ENCODE measurements at regions not wholly inside any gene's neighbourhood (a gene's known extent, or its start where the extent isn't known, plus 50 kb on each side); places are given as distances from the start of the nearest gene placed in this dataset.
A peak's percentile ranks its signal among the peaks of the same experiment; 100 is the strongest.

- H3K27ac ChIP-seq (ENCODE audit: low read depth in 2 of 2, low read length in 2 of 2), result no peak overlapping the region
- DNase-seq (peak in 1 of 5 donors; percentile 58), FAIRE-seq (no peak)
- no peaks in the 10 kb centered on the region for H3K27me3 ChIP-seq (ENCODE audit: control insufficient read depth, insufficient read depth, low read length)
- no peaks in the 10 kb centered on the region for H3K9me3 ChIP-seq (ENCODE audit: control insufficient read depth in 2 of 3, insufficient read depth in 1 of 3, low read length in 3 of 3)
- peaks cover 0 to 8% (median 6%) of the 10 kb centered on the region in 3 donors for H3K4me1 ChIP-seq (ENCODE audit: control insufficient read depth in 2 of 3, insufficient read depth in 2 of 3, low read depth in 1 of 3, low read length in 3 of 3)
- no peaks in the 10 kb centered on the region for H3K36me3 ChIP-seq (ENCODE audit: control insufficient read depth in 2 of 3, insufficient read depth in 3 of 3, low read length in 3 of 3)
- intact Hi-C loops (cut with DNase I), result no loop called here
- no peak overlapping the region for H3K4me3 ChIP-seq (ENCODE audit: low read length in 3 of 3)
- no peak for TF ChIP-seq CTCF (IDR thresholded peaks at IDR 0.05; ENCODE audit: borderline replicate concordance, extremely low read depth, insufficient read depth)
- no peak overlapping the region for H3K9ac ChIP-seq (ENCODE audit: low read length in 3 of 3)
These were observed 501.7 kb downstream of the ARHGEF28 start for GRCh38 chr5:74127381-74128320.

GRCh38 chr5:74126294-74126693, 500.3 kb downstream of the ARHGEF28 start:
- intact Hi-C loops (cut with DNase I), result no loop called here
- Histone ChIP-seq H3K9me3 (ENCODE audit: control insufficient read depth in 2 of 3, insufficient read depth in 1 of 3, low read length in 3 of 3) (no peaks in the 10 kb centered on the region), H3K36me3 (ENCODE audit: control insufficient read depth in 2 of 3, insufficient read depth in 3 of 3, low read length in 3 of 3) (no peaks in the 10 kb centered on the region), H3K4me3 (ENCODE audit: low read length in 3 of 3) (no peak overlapping the region), H3K27me3 (ENCODE audit: control insufficient read depth, insufficient read depth, low read length) (no peaks in the 10 kb centered on the region), H3K27ac (ENCODE audit: low read depth in 2 of 2, low read length in 2 of 2) (no peak overlapping the region), H3K4me1 (ENCODE audit: control insufficient read depth in 2 of 3, insufficient read depth in 2 of 3, low read depth in 1 of 3, low read length in 3 of 3) (peaks cover 0 to 8% (median 6%) of the 10 kb centered on the region in 3 donors), H3K9ac (ENCODE audit: low read length in 3 of 3) (no peak overlapping the region)
- TF ChIP-seq CTCF (IDR thresholded peaks at IDR 0.05; ENCODE audit: borderline replicate concordance, extremely low read depth, insufficient read depth), result no peak
- DNase-seq, result no peak
- no peak for FAIRE-seq

- Histone ChIP-seq H3K9me3 (ENCODE audit: control insufficient read depth in 2 of 3, insufficient read depth in 1 of 3, low read length in 3 of 3) (no peaks in the 10 kb centered on the region), H3K27ac (ENCODE audit: low read depth in 2 of 2, low read length in 2 of 2) (no peak overlapping the region), H3K4me3 (ENCODE audit: low read length in 3 of 3) (no peak overlapping the region), H3K4me1 (ENCODE audit: control insufficient read depth in 2 of 3, insufficient read depth in 2 of 3, low read depth in 1 of 3, low read length in 3 of 3) (peaks cover 0 to 8% (median 6%) of the 10 kb centered on the region in 3 donors), H3K9ac (ENCODE audit: low read length in 3 of 3) (no peak overlapping the region), H3K27me3 (ENCODE audit: control insufficient read depth, insufficient read depth, low read length) (no peaks in the 10 kb centered on the region), H3K36me3 (ENCODE audit: control insufficient read depth in 2 of 3, insufficient read depth in 3 of 3, low read length in 3 of 3) (no peaks in the 10 kb centered on the region)
- intact Hi-C loops (cut with DNase I), result no loop called here
- DNase-seq (no peak), FAIRE-seq (no peak)
- TF ChIP-seq CTCF (IDR thresholded peaks at IDR 0.05; ENCODE audit: borderline replicate concordance, extremely low read depth, insufficient read depth), result no peak
These were observed 498.8 kb downstream of the ARHGEF28 start for GRCh38 chr5:74124826-74125225.

Data from kidney (tissue), 13 donors.